ENCODE measurements at regions not wholly inside any gene's neighbourhood (a gene's known extent, or its start where the extent isn't known, plus 50 kb on each side); places are given as distances from the start of the nearest gene placed in this dataset.

GRCh38 chr9:23496489-23497136 is 329.4 kb downstream of the ELAVL2 start:
- Histone ChIP-seq H3K9me3 (no peaks in the 10 kb centered on the region), H3K4me1 (peaks cover 0 to 6% (median 0%) of the 10 kb centered on the region in 4 donors), H3K36me3 (no peaks in the 10 kb centered on the region), H3K27ac (no peak overlapping the region), H3K4me3 (no peak overlapping the region), H3K27me3 (no peaks in the 10 kb centered on the region)
- DNase-seq: no peak
- TF ChIP-seq CTCF (IDR thresholded peaks at IDR 0.05): no peak
- intact Hi-C loops (cut with DNase I; ENCODE audit: low total_unique reads): no loop called here

GRCh38 chr9:23497137-23497504 is 328.9 kb downstream of the ELAVL2 start:
- peaks cover 0 to 4% (median 0%) of the 10 kb centered on the region in 4 donors for H3K4me1 ChIP-seq
- intact Hi-C loops (cut with DNase I; ENCODE audit: low total_unique reads): no loop called here
- no peaks in the 10 kb centered on the region for H3K36me3 ChIP-seq
- DNase-seq: no peak
- no peak for TF ChIP-seq CTCF (IDR thresholded peaks at IDR 0.05)
- H3K9me3 ChIP-seq: no peaks in the 10 kb centered on the region
- H3K27ac ChIP-seq: no peak overlapping the region
- H3K27me3 ChIP-seq: no peaks in the 10 kb centered on the region
- H3K4me3 ChIP-seq: no peak overlapping the region

DNA sequence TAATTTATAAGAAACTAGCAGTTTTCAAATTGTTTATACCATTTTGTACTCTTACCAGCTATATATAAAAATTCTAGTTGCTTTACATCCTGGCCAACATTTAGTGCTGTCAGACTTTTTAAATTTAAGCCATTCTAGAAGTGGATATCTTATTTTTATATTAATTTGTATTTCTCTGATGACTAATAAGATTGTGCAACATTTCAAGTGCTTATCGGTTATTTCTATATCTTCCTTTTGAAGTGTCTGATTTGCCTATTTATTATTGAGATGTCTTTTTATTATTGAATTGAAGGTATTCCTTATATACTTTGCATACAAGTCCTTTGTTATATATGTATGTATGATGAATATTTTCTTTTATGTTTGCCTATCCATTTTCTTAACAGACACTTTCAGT is 324.0 kb downstream of the ELAVL2 start:
- no peak for TF ChIP-seq CTCF (IDR thresholded peaks at IDR 0.05)
- Histone ChIP-seq H3K4me3 (no peak overlapping the region), H3K9me3 (peaks cover 0 to 2% (median 0%) of the 10 kb centered on the region in 3 donors), H3K36me3 (no peaks in the 10 kb centered on the region), H3K4me1 (no peaks in the 10 kb centered on the region), H3K27ac (no peak overlapping the region), H3K27me3 (no peaks in the 10 kb centered on the region)
- no peak for DNase-seq
- intact Hi-C loops (cut with DNase I; ENCODE audit: low total_unique reads): no loop called here

- Histone ChIP-seq H3K36me3 (no peaks in the 10 kb centered on the region), H3K27me3 (no peaks in the 10 kb centered on the region), H3K9me3 (no peaks in the 10 kb centered on the region), H3K27ac (no peak overlapping the region), H3K4me3 (no peak overlapping the region), H3K4me1 (no peaks in the 10 kb centered on the region)
- no peak for DNase-seq
- TF ChIP-seq CTCF (IDR thresholded peaks at IDR 0.05): no peak
- intact Hi-C loops (cut with DNase I; ENCODE audit: low total_unique reads): no loop called here
These were observed 303.1 kb downstream of the ELAVL2 start for GRCh38 chr9:23522952-23523351.

DNA sequence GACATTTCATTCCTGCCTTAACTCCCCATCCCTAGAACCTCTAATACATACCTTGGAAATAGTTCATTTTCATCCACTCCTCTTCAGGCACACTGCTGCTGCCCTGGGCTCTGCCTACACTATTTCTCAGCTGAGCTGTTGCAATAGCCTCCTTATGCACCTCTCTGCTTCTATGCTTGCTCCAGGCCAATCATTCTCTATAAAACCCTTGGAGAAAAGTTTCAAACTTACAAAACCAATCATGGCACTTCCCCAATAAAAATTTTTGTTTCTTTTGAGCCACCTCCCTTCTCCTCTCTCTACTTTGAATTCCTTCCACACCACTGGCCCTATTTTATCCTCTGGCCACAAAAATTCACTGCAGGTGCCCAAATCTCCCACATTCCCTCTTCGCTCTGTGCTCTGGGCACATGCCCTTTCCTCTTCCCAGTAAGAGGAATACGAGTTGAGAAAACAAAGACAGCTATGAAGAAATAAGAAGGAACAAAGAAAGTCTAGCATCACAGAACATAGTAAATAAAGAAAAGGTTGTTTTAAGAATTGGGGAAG is 301.4 kb downstream of the ELAVL2 start:
- intact Hi-C loops (cut with DNase I; ENCODE audit: low total_unique reads): no loop called here
- DNase-seq: no peak
- no peaks in the 10 kb centered on the region for H3K27me3 ChIP-seq
- H3K9me3 ChIP-seq: no peaks in the 10 kb centered on the region
- no peaks in the 10 kb centered on the region for H3K36me3 ChIP-seq
- no peak for TF ChIP-seq CTCF (IDR thresholded peaks at IDR 0.05)
- H3K27ac ChIP-seq: no peak overlapping the region
- H3K4me3 ChIP-seq: no peak overlapping the region
- no peaks in the 10 kb centered on the region for H3K4me1 ChIP-seq
